C4-2B (cell line): ENCODE measurements at regions not wholly inside any gene's neighbourhood (a gene's known extent, or its start where the extent isn't known, plus 50 kb on each side); places are given as distances from the start of the nearest gene placed in this dataset.
"Not testable (repeated sequence)": the region's sequence is repeated elsewhere in the genome, so short reads cannot be mapped to it uniquely, and the experiment has no call there.

Experiments
- ZFX ChIP-seq: fragments of 450-650 bp; IDR thresholded peaks from 2 replicates; pipeline ENCODE4 v1.6.1; 2017
- TF ChIP-seq, protein P1 (sequence below): fragments of 450-650 bp; conservative IDR thresholded peaks from 2 replicates; pipeline ENCODE4 v1.5.1; 2017; ENCODE audit warnings: mild to moderate bottlenecking

DNA sequence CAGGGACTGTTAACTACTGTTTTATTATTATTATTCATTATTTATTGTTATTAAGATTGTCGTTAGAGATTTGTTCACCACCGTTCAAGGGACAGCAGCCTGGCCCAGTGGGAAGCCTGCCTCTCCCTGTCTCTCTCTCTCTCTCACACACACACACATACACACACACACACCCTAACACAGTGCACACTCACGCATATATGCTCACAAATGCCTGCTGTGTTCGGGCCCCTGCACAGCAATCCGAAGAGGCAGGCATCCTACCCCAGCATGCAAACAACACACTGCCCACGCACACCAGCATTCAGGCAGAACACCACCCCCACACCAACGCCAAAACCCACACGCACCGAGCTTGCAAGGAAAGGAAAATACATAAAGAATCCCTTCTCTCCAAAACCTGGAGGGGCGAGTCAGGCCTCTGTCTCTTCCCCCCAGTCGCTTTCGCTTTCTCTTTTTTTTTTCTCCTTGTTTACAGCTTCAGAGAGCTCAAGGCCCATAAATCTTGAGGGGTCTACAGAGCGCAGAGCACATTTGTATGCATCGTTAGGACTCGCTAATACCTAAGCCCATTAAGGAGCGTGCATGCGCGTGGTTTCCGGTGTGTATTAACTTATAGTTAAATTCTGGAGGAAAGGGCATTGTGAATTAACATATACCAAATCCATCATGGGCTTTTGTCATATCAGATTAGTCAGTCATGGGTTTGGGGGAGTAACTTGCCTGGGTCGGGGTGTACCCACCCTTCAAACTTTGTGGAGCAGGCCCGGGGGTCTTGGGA lies 464.6 kb upstream of the ZNG1F start:
- TF ChIP-seq, protein P1, sequence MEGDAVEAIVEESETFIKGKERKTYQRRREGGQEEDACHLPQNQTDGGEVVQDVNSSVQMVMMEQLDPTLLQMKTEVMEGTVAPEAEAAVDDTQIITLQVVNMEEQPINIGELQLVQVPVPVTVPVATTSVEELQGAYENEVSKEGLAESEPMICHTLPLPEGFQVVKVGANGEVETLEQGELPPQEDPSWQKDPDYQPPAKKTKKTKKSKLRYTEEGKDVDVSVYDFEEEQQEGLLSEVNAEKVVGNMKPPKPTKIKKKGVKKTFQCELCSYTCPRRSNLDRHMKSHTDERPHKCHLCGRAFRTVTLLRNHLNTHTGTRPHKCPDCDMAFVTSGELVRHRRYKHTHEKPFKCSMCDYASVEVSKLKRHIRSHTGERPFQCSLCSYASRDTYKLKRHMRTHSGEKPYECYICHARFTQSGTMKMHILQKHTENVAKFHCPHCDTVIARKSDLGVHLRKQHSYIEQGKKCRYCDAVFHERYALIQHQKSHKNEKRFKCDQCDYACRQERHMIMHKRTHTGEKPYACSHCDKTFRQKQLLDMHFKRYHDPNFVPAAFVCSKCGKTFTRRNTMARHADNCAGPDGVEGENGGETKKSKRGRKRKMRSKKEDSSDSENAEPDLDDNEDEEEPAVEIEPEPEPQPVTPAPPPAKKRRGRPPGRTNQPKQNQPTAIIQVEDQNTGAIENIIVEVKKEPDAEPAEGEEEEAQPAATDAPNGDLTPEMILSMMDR = not testable (repeated sequence)
- not testable (repeated sequence) for TF ChIP-seq ZFX
